HG03378 (cell line): ENCODE measurements at regions not wholly inside any gene's neighbourhood (a gene's known extent, or its start where the extent isn't known, plus 50 kb on each side); places are given as distances from the start of the nearest gene placed in this dataset.

Source experiments
- ATAC-seq: cut with Tn5 transposase; IDR thresholded peaks from one replicate; pipeline ENCODE4 v1.9.1; 2021; ENCODE audit warnings: mild to moderate bottlenecking, moderate library complexity; ENCODE audit not compliant: unreplicated experiment

- no peak for ATAC-seq
Observed at GRCh38 chr11:109791337-109791736, 301.9 kb upstream of the ZC3H12C start.

- ATAC-seq: no peak
Observed at GRCh38 chr11:109794501-109794900, 298.7 kb upstream of the ZC3H12C start.

GRCh38 chr11:109795234-109795633 is 298.0 kb upstream of the ZC3H12C start:
- ATAC-seq: no peak

- no peak for ATAC-seq
Observed at GRCh38 chr11:109796253-109796652, 296.9 kb upstream of the ZC3H12C start.

- ATAC-seq: no peak
Observed at GRCh38 chr11:109798521-109798920, 294.7 kb upstream of the ZC3H12C start.

GRCh38 chr11:109799604-109800003 is 293.6 kb upstream of the ZC3H12C start:
- no peak for ATAC-seq

GRCh38 chr11:109804911-109805310 is 288.3 kb upstream of the ZC3H12C start:
- ATAC-seq: no peak

- ATAC-seq: no peak
Observed at GRCh38 chr11:109806205-109806604, 287.0 kb upstream of the ZC3H12C start.

- ATAC-seq: no peak
Observed at GRCh38 chr11:109808569-109808968, 284.6 kb upstream of the ZC3H12C start.

- no peak for ATAC-seq
Observed at GRCh38 chr11:109814824-109815223, 278.4 kb upstream of the ZC3H12C start.

GRCh38 chr11:109815500-109816150 is 277.6 kb upstream of the ZC3H12C start:
- no peak for ATAC-seq

- ATAC-seq: no peak
Observed at GRCh38 chr11:109818290-109818689, 274.9 kb upstream of the ZC3H12C start.

- ATAC-seq: no peak
Observed at GRCh38 chr11:109819410-109819809, 273.8 kb upstream of the ZC3H12C start.

- ATAC-seq: no peak
Observed at GRCh38 chr11:109821511-109821910, 271.7 kb upstream of the ZC3H12C start.

GRCh38 chr11:109822436-109823102 is 270.6 kb upstream of the ZC3H12C start:
- ATAC-seq: no peak

GRCh38 chr11:109828387-109828786 is 264.8 kb upstream of the ZC3H12C start:
- ATAC-seq: no peak

GRCh38 chr11:109838026-109838425 is 255.2 kb upstream of the ZC3H12C start:
- ATAC-seq: no peak

GRCh38 chr11:109845437-109845836 is 247.8 kb upstream of the ZC3H12C start:
- ATAC-seq: no peak

- ATAC-seq: no peak
Observed at GRCh38 chr11:109847621-109848020, 245.6 kb upstream of the ZC3H12C start.

- no peak for ATAC-seq
Observed at GRCh38 chr11:109849051-109849450, 244.1 kb upstream of the ZC3H12C start.

GRCh38 chr11:109849946-109850345 is 243.2 kb upstream of the ZC3H12C start:
- no peak for ATAC-seq

- no peak for ATAC-seq
Observed at GRCh38 chr11:109851780-109852390, 241.3 kb upstream of the ZC3H12C start.
